Neural progenitor cell (in vitro differentiated cells): ENCODE measurements at regions not wholly inside any gene's neighbourhood (a gene's known extent, or its start where the extent isn't known, plus 50 kb on each side); places are given as distances from the start of the nearest gene placed in this dataset.

Experiments
- DNase-seq: peaks from one replicate; pipeline ENCODE4 v3.0.0-alpha.2; 2016; ENCODE audit warnings: low spot score
- H2AFZ ChIP-seq: fragments of 200-600 bp; sonication (generic); replicated peaks from 2 replicates; pipeline ENCODE4 v1.6.1; 2016; ENCODE audit warnings: antibody characterized with exemption
- H3F3A ChIP-seq: fragments of 200-600 bp; sonication (generic); 2 replicates; pipeline ENCODE4 v1.6.1; 2016; ENCODE audit warnings: antibody characterized with exemption, low read depth
- H3K27ac ChIP-seq: fragments of 200-600 bp; sonication (generic); 2 replicates; pipeline ENCODE4 v1.5.1; 2016; ENCODE audit warnings: mild to moderate bottlenecking
- H3K27me3 ChIP-seq: fragments of 200-600 bp; sonication (generic); 2 replicates; pipeline ENCODE4 v1.6.1; 2016; ENCODE audit warnings: mild to moderate bottlenecking, moderate library complexity
- H3K36me3 ChIP-seq: fragments of 200-600 bp; sonication (generic); 2 replicates; pipeline ENCODE4 v1.5.1; 2016
- H3K4me1 ChIP-seq: fragments of 200-600 bp; sonication (generic); 2 replicates; pipeline ENCODE4 v1.6.1; 2016; ENCODE audit warnings: mixed run types
- H3K4me2 ChIP-seq: fragments of 200-600 bp; sonication (generic); 2 replicates; pipeline ENCODE4 v1.6.1; 2016
- H3K4me3 ChIP-seq: fragments of 200-600 bp; sonication (generic); 2 replicates; pipeline ENCODE4 v1.5.1; 2016
- H3K79me2 ChIP-seq: fragments of 200-600 bp; sonication (generic); 2 replicates; pipeline ENCODE4 v1.6.1; 2016; ENCODE audit warnings: low read depth
- H3K9ac ChIP-seq: fragments of 200-600 bp; sonication (generic); 2 replicates; pipeline ENCODE4 v1.6.1; 2016
- H3K9me3 ChIP-seq: fragments of 200-600 bp; sonication (generic); 2 replicates; pipeline ENCODE4 v1.5.1; 2016; ENCODE audit warnings: low read depth
- H4K20me1 ChIP-seq: fragments of 200-600 bp; sonication (generic); 2 replicates; pipeline ENCODE4 v1.6.1; 2016; ENCODE audit warnings: low read depth
- H3K27ac Mint-ChIP-seq: 3 replicates; pipeline ENCODE4 v1.8.0; 2021; ENCODE audit warnings: mixed read lengths
- H3K27me3 Mint-ChIP-seq: 2 replicates; pipeline ENCODE4 v1.8.0; 2022; ENCODE audit warnings: low read depth, mild to moderate bottlenecking, inconsistent platforms, moderate library complexity, mixed read lengths; ENCODE audit not compliant: insufficient read depth
- H3K36me3 Mint-ChIP-seq: 3 replicates; pipeline ENCODE4 v1.8.0; 2021; ENCODE audit warnings: mixed read lengths
- H3K4me1 Mint-ChIP-seq: 3 replicates; pipeline ENCODE4 v1.8.0; 2021; ENCODE audit warnings: mixed read lengths
- H3K4me3 Mint-ChIP-seq: 3 replicates; pipeline ENCODE4 v1.8.0; 2021; ENCODE audit warnings: mild to moderate bottlenecking, moderate library complexity, mixed read lengths
- H3K9me3 Mint-ChIP-seq: 3 replicates; pipeline ENCODE4 v1.8.0; 2020; ENCODE audit warnings: mixed read lengths
- CTCF ChIP-seq: fragments of 200-600 bp; sonication (generic); IDR thresholded peaks from 2 replicates; pipeline ENCODE4 v1.5.1; 2017; ENCODE audit warnings: antibody characterized with exemption, mild to moderate bottlenecking
- EZH2 ChIP-seq: fragments of 200-600 bp; sonication (generic); IDR thresholded peaks from 2 replicates; pipeline ENCODE4 v1.6.1; 2017; ENCODE audit warnings: antibody characterized with exemption, mild to moderate bottlenecking, moderate library complexity
- EZH2phosphoT487 ChIP-seq: fragments of 200-600 bp; sonication (generic); IDR thresholded peaks from 2 replicates; pipeline ENCODE4 v1.6.1; 2017; ENCODE audit warnings: antibody characterized with exemption

GRCh38 chr3:163813935-163814334 is 1264.4 kb downstream of the SI start:
- no peaks in the 10 kb centered on the region for H3K9me3 Mint-ChIP-seq
- no peak overlapping the region for H3K9ac ChIP-seq
- no peaks in the 10 kb centered on the region for H3K9me3 ChIP-seq
- no peaks in the 10 kb centered on the region for H3K4me1 Mint-ChIP-seq
- H3K4me3 ChIP-seq = no peak overlapping the region
- no peak for DNase-seq
- H2AFZ ChIP-seq = no peak overlapping the region
- TF ChIP-seq CTCF (no peak), EZH2phosphoT487 (no peak), EZH2 (no peak)
- H3K27ac ChIP-seq = no peak overlapping the region
- H3K36me3 ChIP-seq = no peaks in the 10 kb centered on the region
- H3K36me3 Mint-ChIP-seq = no peaks in the 10 kb centered on the region
- no peaks in the 10 kb centered on the region for H3K27me3 ChIP-seq
- H3F3A ChIP-seq = no peaks in the 10 kb centered on the region
- no peak overlapping the region for H3K27ac Mint-ChIP-seq
- H3K79me2 ChIP-seq = no peaks in the 10 kb centered on the region
- no peak overlapping the region for H3K4me2 ChIP-seq
- no peaks in the 10 kb centered on the region for H3K27me3 Mint-ChIP-seq
- no peak overlapping the region for H3K4me3 Mint-ChIP-seq
- no peaks in the 10 kb centered on the region for H3K4me1 ChIP-seq
- H4K20me1 ChIP-seq = no peaks in the 10 kb centered on the region

GRCh38 chr3:163812006-163812405 is 1266.3 kb downstream of the SI start:
- H3K79me2 ChIP-seq = no peaks in the 10 kb centered on the region
- Mint-ChIP-seq H3K9me3 (no peaks in the 10 kb centered on the region), H3K27me3 (no peaks in the 10 kb centered on the region), H3K4me3 (no peak overlapping the region), H3K4me1 (no peaks in the 10 kb centered on the region), H3K36me3 (no peaks in the 10 kb centered on the region), H3K27ac (no peak overlapping the region)
- no peaks in the 10 kb centered on the region for H3K9me3 ChIP-seq
- H3K4me2 ChIP-seq = no peak overlapping the region
- H3K4me3 ChIP-seq = no peak overlapping the region
- H3K27ac ChIP-seq = no peak overlapping the region
- H3F3A ChIP-seq = no peaks in the 10 kb centered on the region
- H3K27me3 ChIP-seq = no peaks in the 10 kb centered on the region
- no peaks in the 10 kb centered on the region for H3K36me3 ChIP-seq
- no peak overlapping the region for H3K9ac ChIP-seq
- no peaks in the 10 kb centered on the region for H4K20me1 ChIP-seq
- H3K4me1 ChIP-seq = no peaks in the 10 kb centered on the region
- DNase-seq = no peak
- H2AFZ ChIP-seq = no peak overlapping the region
- no peak for TF ChIP-seq EZH2
- TF ChIP-seq CTCF = no peak
- no peak for TF ChIP-seq EZH2phosphoT487

DNA sequence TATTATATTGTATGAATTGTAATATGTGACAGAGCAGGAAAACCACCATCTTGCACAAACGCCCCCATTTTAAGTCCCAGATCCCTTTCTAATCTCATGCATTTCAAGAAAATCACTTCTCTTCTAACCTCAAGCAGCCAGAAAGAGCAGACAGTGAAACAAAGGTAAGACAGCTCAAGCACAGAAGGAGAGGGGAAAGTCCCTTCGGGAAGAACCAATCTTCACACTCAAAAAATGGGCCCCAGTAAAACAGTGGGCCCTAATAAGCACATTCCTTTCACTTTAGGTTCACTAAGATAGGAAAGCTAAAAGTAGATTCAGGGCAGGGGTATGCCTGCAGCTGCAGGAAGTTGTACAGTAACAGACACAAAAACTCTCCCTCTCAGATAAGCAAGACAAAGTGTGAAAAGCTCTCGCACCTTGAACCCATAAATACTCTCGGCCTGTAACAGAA is 1268.7 kb downstream of the SI start:
- Mint-ChIP-seq H3K36me3 (no peaks in the 10 kb centered on the region), H3K27me3 (no peaks in the 10 kb centered on the region), H3K27ac (peak overlapping the region; percentile 17), H3K4me1 (no peaks in the 10 kb centered on the region), H3K9me3 (no peaks in the 10 kb centered on the region), H3K4me3 (no peak overlapping the region)
- Histone ChIP-seq H3K4me1 (no peaks in the 10 kb centered on the region), H3F3A (no peaks in the 10 kb centered on the region), H3K36me3 (no peaks in the 10 kb centered on the region), H3K27me3 (no peaks in the 10 kb centered on the region), H3K4me3 (no peak overlapping the region), H3K27ac (no peak overlapping the region), H2AFZ (peak overlapping the region; percentile 99), H3K9me3 (no peaks in the 10 kb centered on the region), H3K4me2 (no peak overlapping the region), H4K20me1 (no peaks in the 10 kb centered on the region), H3K9ac (no peak overlapping the region), H3K79me2 (no peaks in the 10 kb centered on the region)
- DNase-seq = no peak
- TF ChIP-seq EZH2phosphoT487 (no peak), CTCF (no peak), EZH2 (no peak)
